Keratinocyte (primary cell): ENCODE measurements at regions not wholly inside any gene's neighbourhood (a gene's known extent, or its start where the extent isn't known, plus 50 kb on each side); places are given as distances from the start of the nearest gene placed in this dataset.

Experiments used
- DNase-seq: peaks from one replicate; pipeline ENCODE4 v3.0.0-alpha.2; 2011; ENCODE audit warnings: low read depth, missing footprints, low spot score
- FAIRE-seq: peaks from 2 replicates; lab custom pipeline; 2011; peaks lifted over from hg19 to GRCh38; lab: Jason Lieb, UNC
- H2AFZ ChIP-seq: 2 replicates; pipeline ENCODE4 v1.6.0; 2012; ENCODE audit warnings: low read length, control low read depth, inconsistent platforms; ENCODE audit not compliant: control insufficient read depth
- H3K27ac ChIP-seq: 2 replicates; pipeline ENCODE4 v1.5.1; 2011; ENCODE audit warnings: low read length; ENCODE audit not compliant: control insufficient read depth, insufficient read depth
- H3K27me3 ChIP-seq: 3 replicates; pipeline ENCODE4 v1.6.0; 2011; ENCODE audit warnings: low read length; ENCODE audit not compliant: control insufficient read depth, insufficient read depth; ENCODE audit errors: extremely low read depth
- H3K36me3 ChIP-seq, 2 experiments: 2 replicates in 1 of 2; 3 replicates in 1 of 2; pipeline ENCODE4 v1.5.1; 2011; ENCODE audit warnings: low read length in 2 of 2, mild to moderate bottlenecking in 1 of 2; ENCODE audit not compliant: control insufficient read depth in 2 of 2, insufficient read depth in 2 of 2; ENCODE audit errors: extremely low read depth in 1 of 2
- H3K4me1 ChIP-seq: 3 replicates; pipeline ENCODE4 v1.5.1; 2011; ENCODE audit warnings: low read length; ENCODE audit not compliant: control insufficient read depth, insufficient read depth; ENCODE audit errors: extremely low read depth
- H3K4me2 ChIP-seq: 3 replicates; pipeline ENCODE4 v1.6.0; 2011; ENCODE audit warnings: low read depth, low read length; ENCODE audit not compliant: control insufficient read depth, insufficient read depth; ENCODE audit errors: extremely low read depth
- H3K4me3 ChIP-seq, 3 experiments: fragments of 200-600 bp in 1 of 3; sonication (generic) in 1 of 3; 2 replicates in 2 of 3; 3 replicates in 1 of 3; pipeline ENCODE4 v1.5.1; 2011 to 2016; ENCODE audit warnings: low read length in 3 of 3, mild to moderate bottlenecking in 3 of 3, control low read depth in 2 of 3, inconsistent platforms in 1 of 3, low read depth in 1 of 3, mixed read lengths in 1 of 3, mixed run types in 1 of 3, moderate library complexity in 1 of 3; ENCODE audit not compliant: control insufficient read depth in 2 of 3, insufficient read depth in 2 of 3; ENCODE audit errors: extremely low read depth in 1 of 3
- H3K79me2 ChIP-seq: 2 replicates; pipeline ENCODE4 v1.6.0; 2012; ENCODE audit warnings: low read length; ENCODE audit not compliant: control insufficient read depth, insufficient read depth
- H3K9ac ChIP-seq: 3 replicates; pipeline ENCODE4 v1.6.0; 2011; ENCODE audit warnings: low read length; ENCODE audit not compliant: control insufficient read depth, insufficient read depth; ENCODE audit errors: extremely low read depth
- H3K9me1 ChIP-seq: 3 replicates; pipeline ENCODE4 v1.6.0; 2011; ENCODE audit warnings: low read length; ENCODE audit not compliant: control insufficient read depth, insufficient read depth; ENCODE audit errors: extremely low read depth
- H3K9me3 ChIP-seq: 2 replicates; pipeline ENCODE4 v1.5.1; 2012; ENCODE audit warnings: low read depth, low read length; ENCODE audit not compliant: control insufficient read depth
- H4K20me1 ChIP-seq: 3 replicates; pipeline ENCODE4 v1.6.0; 2011; ENCODE audit warnings: low read length; ENCODE audit not compliant: control insufficient read depth, insufficient read depth; ENCODE audit errors: extremely low read depth
- EZH2 ChIP-seq: IDR thresholded peaks from one replicate; pipeline ENCODE4 v1.6.1; 2012; ENCODE audit warnings: inconsistent platforms, mild to moderate bottlenecking, low read length, moderate library complexity
- dilution Hi-C: fragments of 300-500 bp; cut with MboI; formaldehyde crosslinking; loops from one replicate; pipeline ENCODE4 v1.7.0; 2020; ENCODE audit warnings: low sequenced_read_pairs; ENCODE audit not compliant: extremely low pct_ligation_motif_present
- small RNA-seq, 3 experiments: library from RNA; depleted of rRNA; stranded (forward); fragments of <200 nt; gene quantifications; one replicate each; pipeline ENCODE3, GENCODE V24; 2012; ENCODE audit warnings: low read depth in 3 of 3, low replicate concordance in 1 of 3; ENCODE audit not compliant: insufficient read length in 3 of 3
- TF ChIP-seq, protein P1 (sequence below), 3 experiments: IDR thresholded peaks in 1 of 3; conservative IDR thresholded peaks in 1 of 3; optimal IDR thresholded peaks in 1 of 3; 2 replicates in 2 of 3; 3 replicates in 1 of 3; pipeline versions ENCODE3 to v1.5.1; 2011; ENCODE audit warnings: low read length in 3 of 3, mild to moderate bottlenecking in 3 of 3, moderate library complexity in 2 of 3, control low read depth in 1 of 3, inconsistent platforms in 1 of 3; ENCODE audit not compliant: insufficient read depth in 2 of 3; ENCODE audit errors: extremely low read depth in 1 of 3

GRCh38 chr4:117984366-117984680 is 50.0 kb upstream of the NDST3 start:
- no peak for DNase-seq
- FAIRE-seq: no peak
- Histone ChIP-seq H3K9ac (no peak overlapping the region), H3K4me2 (no peak overlapping the region), H4K20me1 (no peaks in the 10 kb centered on the region), H3K79me2 (no peaks in the 10 kb centered on the region), H3K4me3 (no peak overlapping the region), H3K36me3 (no peaks in the 10 kb centered on the region), H3K4me1 (no peaks in the 10 kb centered on the region), H3K9me1 (no peaks in the 10 kb centered on the region), H3K27ac (no peak overlapping the region), H2AFZ (no peak overlapping the region), H3K9me3 (no peaks in the 10 kb centered on the region), H3K27me3 (no peaks in the 10 kb centered on the region)
- TF ChIP-seq, protein P1, sequence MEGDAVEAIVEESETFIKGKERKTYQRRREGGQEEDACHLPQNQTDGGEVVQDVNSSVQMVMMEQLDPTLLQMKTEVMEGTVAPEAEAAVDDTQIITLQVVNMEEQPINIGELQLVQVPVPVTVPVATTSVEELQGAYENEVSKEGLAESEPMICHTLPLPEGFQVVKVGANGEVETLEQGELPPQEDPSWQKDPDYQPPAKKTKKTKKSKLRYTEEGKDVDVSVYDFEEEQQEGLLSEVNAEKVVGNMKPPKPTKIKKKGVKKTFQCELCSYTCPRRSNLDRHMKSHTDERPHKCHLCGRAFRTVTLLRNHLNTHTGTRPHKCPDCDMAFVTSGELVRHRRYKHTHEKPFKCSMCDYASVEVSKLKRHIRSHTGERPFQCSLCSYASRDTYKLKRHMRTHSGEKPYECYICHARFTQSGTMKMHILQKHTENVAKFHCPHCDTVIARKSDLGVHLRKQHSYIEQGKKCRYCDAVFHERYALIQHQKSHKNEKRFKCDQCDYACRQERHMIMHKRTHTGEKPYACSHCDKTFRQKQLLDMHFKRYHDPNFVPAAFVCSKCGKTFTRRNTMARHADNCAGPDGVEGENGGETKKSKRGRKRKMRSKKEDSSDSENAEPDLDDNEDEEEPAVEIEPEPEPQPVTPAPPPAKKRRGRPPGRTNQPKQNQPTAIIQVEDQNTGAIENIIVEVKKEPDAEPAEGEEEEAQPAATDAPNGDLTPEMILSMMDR (optimal IDR thresholded peaks at IDR 0.05 in 1 of 3, IDR thresholded peaks at IDR 0.05 in 1 of 3, conservative IDR thresholded peaks at IDR 0.05 in 1 of 3; ENCODE audit: extremely low read depth in 1 of 3, insufficient read depth in 2 of 3, low read length in 3 of 3): no peak
- no peak for TF ChIP-seq EZH2
- dilution Hi-C loops: no loop called here

Small RNAs in the stretch of these regions (small RNA-seq; reads per million reads assigned to genes)
- 0 reads per million in 3 experiments for gene AC107399.1
